ENCODE measurements at regions not wholly inside any gene's neighbourhood (a gene's known extent, or its start where the extent isn't known, plus 50 kb on each side); places are given as distances from the start of the nearest gene placed in this dataset.

DNA sequence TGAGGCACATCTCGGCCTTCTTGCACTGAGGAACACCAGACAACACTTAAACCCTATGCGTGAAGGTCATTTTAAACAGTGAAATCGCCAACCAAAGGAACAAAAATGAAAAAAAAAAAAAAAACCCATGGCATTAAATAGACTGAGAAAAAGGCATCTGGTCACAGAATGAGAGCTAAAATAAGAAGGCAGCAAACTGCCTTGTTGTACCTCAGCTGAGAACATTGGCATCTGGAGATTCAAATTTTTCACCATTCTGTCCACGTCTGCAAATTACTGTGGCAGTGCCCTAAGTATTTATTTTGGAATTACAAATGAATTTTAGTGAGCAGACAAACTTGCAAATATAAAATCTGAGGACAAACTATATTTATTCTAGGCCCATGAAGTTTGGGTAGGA is 82.6 kb upstream of the POU1F1 start:
- in situ Hi-C loops (cut with HindIII; ENCODE audit: low sequenced_read_pairs), result no loop called here

DNA sequence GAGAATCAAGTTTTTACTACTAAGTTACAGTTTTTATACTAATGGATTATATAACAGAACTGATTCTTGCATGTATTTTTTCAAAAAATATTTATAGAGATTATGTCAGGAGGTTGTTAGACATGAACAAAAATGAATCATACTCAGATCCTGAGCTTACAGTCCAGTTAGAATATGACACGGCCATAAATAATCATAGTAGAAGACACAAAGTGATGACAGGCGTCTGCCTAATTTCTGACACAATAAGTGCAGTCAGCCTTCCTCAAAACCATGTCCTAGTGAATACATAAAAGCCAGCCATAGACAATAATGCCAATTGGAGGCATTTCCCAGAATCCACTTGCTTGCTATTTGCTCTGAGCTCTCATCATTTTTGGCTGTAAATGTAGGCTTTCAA is 81.7 kb upstream of the POU1F1 start:
- in situ Hi-C loops (cut with HindIII; ENCODE audit: low sequenced_read_pairs), result no loop called here

DNA sequence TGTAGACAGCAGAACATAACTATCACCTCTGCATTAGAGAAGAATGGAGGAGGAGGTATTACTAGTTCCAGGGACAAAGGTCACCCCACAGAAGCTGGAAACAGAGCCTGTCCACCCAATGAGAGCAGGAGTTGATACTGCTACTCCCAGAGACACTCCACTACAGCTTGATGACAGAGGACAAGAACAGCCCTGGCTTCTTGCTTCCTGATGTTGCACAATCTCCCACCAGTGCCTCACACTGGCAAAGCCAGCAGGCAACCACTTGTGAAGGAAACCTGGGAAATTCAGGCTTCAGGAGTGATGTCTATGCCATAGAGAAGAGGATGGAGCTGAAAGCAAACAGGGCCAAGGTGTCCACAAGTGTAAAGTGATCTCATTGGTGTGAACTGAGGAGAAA is 78.0 kb upstream of the POU1F1 start:
- in situ Hi-C loops (cut with HindIII; ENCODE audit: low sequenced_read_pairs), result no loop called here

DNA sequence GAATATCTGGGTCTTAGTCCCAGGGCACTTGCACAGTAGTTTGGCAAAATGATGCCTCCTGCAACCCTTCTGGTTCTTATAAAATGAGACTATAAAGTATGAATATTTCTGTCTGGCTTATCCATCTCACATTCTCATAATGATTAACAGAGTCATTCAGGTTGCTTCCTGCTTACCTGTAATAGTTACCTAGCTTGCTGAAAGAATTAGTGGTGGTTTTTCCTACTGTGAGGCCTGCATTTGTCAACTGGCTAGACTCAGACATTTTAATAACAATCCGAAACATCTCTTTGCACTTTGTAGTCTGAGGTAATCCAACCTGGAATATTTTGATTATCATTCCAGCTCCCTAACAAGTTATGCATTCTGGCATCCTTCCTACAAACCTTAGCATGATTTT is 75.6 kb upstream of the POU1F1 start:
- in situ Hi-C loops (cut with HindIII; ENCODE audit: low sequenced_read_pairs), result no loop called here

DNA sequence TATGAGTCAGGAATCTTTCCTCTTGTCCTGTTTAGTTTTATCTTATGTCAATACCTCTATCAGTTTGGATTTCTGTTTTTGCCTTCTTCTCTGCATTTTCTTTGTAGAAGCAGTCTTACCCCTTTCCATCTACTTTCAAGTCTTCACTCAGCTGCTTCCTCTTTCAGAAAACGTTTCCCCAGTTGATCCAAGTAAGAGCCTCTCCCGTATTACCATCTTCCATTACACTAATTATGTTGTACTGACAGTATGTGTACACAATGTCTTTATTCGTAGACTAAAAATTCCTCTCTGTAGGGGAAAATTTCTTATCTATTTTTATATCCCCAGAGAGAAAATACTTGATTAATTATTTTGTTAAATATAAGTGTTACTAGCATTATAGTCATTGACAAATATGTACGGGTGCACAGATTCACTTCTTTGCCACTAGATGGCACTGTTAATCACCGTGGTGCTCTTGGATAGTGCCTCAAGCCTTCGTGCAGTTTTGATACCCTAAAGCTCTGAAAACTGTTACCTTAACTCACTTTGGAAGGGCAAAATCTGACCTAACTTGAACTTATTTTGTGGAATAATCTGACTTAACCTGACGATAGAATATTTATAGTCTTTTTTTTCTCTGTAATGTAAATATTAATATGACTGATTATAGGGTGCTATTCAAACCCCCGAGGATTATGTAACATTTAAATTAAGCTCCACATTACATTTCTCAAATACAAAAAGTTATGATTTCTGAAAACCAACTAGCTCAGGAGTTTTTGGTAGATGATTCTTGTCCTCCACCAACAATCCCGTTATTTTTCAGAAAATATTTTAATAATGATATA is 74.2 kb upstream of the POU1F1 start:
- in situ Hi-C loops (cut with HindIII; ENCODE audit: low sequenced_read_pairs), result no loop called here

DNA sequence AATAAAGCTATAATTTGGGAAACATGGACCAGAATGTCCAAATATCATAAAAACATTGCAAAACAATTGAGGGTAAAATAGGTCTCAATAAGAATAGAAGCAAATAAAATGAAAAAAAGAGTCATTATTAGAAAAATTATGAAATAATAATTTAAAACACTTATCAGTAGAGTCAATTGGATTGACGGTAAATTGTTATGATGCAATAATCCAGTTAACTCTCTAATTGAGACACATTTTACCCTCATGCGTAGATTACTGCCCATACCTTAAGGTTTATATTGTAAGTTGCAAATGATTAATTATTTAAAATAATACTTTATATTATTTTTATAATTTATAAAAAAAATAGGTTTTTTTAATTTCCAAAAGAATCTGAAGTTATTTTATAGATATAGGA is 73.4 kb upstream of the POU1F1 start:
- in situ Hi-C loops (cut with HindIII; ENCODE audit: low sequenced_read_pairs), result no loop called here

DNA sequence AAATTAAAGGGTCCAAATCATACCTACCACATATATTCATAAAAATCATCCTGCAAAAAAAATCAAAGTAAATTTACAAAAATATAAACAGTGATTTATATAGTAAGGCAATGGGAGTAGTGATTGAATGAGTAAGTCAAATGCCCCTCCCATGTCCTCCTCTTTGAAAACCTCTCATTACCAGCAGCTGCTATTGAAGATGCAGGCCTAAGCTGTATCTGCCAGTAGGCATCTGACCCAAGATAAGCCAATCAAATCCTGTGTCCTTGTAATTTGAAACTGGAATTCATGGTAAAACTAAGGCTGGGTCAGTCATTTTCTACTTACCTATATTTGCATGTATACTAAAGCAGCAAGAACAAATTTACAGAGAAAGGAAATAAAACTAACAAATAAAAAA is 60.4 kb upstream of the POU1F1 start:
- in situ Hi-C loops (cut with HindIII; ENCODE audit: low sequenced_read_pairs), result no loop called here

DNA sequence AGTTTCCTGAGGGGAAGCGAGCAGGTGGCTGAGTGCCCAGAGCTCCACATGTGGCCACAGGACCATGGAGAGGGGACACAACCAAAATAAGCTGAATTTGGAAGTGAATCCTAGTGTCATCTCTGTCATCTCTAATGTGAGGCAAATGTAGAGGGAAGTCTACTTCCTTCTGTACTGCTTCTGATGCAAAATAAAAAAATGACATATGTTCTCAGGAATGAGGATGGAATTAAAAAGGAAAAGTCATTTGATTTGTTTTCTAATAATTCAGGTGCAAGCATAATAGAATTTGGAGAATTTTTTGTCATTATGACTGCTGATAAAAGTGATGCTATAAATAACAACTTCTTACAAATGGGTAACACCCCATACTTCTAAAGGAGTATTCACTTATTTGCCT is 59.5 kb upstream of the POU1F1 start:
- in situ Hi-C loops (cut with HindIII; ENCODE audit: low sequenced_read_pairs), result no loop called here

DNA sequence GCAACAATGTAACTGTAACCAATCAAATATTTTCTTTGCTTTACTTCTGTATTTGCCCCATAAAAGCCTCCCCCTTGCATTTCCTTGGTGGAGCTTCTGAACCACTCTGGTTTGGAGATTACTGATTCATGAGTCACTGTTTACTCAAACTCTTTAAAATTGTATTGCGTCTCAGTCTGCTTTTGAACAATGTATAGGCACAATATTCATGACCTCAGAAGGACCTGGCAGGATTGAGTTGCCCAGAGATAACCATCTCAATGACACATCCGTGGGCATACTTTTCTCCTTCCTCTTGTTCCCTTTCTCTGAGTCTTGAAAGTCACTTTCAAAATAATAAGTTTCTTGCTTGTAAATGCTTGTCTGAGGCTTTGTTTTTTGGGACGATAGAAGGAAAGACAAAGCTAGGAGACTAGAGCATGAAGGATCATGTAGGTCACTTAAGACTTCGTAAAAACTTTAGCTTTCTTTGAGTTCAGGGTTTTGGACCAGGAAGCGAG is 57.1 kb upstream of the POU1F1 start:
- in situ Hi-C loops (cut with HindIII; ENCODE audit: low sequenced_read_pairs), result no loop called here

DNA sequence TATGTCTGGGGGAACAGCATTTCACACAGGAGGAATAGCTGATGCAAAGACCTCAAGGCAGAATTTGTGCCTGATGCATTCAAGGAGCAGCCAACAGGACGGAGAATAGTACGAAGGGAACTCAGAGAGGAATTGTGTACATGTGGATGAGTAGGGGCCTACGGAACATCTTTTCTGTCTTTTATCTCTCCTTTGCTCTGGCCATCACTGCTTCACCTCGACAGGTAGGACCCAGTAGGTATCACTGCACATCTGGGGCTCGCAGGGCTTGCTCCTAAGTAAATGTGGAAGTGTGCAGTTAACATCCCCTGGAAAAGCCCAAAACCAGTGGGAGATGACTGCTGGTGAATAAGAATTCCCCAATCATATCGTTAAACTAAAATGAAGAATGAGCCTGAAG is 56.4 kb upstream of the POU1F1 start:
- in situ Hi-C loops (cut with HindIII; ENCODE audit: low sequenced_read_pairs), result no loop called here

DNA sequence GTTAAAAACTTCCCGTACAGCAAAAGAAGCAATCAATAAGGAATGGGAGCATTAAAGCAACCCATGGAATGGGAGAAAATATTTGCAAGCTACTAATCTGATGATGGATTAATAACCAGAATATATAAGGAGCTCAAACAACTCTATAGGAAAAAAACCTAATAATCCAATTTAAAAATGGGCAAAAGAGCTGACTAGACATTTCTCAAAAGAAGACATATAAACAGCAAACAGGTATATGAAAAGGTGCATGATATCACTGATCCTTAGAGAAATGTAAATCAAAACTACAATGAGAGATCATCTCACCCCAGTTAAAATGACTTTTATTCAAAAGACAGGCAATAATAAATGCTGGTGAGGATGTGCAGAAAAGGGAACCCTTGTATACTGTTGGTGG is 52.7 kb upstream of the POU1F1 start:
- in situ Hi-C loops (cut with HindIII; ENCODE audit: low sequenced_read_pairs), result no loop called here

All from DLD1 (cell line).